Mesenchymal stem cell (in vitro differentiated cells and primary cell): ENCODE measurements at regions not wholly inside any gene's neighbourhood (a gene's known extent, or its start where the extent isn't known, plus 50 kb on each side); places are given as distances from the start of the nearest gene placed in this dataset.

Experiments used
- DNase-seq: peaks from one replicate; pipeline ENCODE4 v3.0.0-alpha.2; 2013
- H2AFZ ChIP-seq: one replicate; pipeline ENCODE4 v1.6.1; 2013; ENCODE audit warnings: low read depth, mild to moderate bottlenecking, control low read depth, inconsistent platforms, low read length, moderate library complexity
- H2AK5ac ChIP-seq: 2 replicates; pipeline ENCODE4 v1.6.1; 2013; ENCODE audit warnings: low read length, moderate library complexity, mild to moderate bottlenecking, inconsistent platforms; ENCODE audit not compliant: severe bottlenecking
- H2BK120ac ChIP-seq: one replicate; pipeline ENCODE4 v1.6.1; 2013; ENCODE audit warnings: low read depth, mild to moderate bottlenecking, inconsistent platforms, low read length, moderate library complexity
- H2BK12ac ChIP-seq, 2 experiments: one replicate each; pipeline ENCODE4 v1.6.1; 2013; ENCODE audit warnings: inconsistent platforms in 2 of 2, low read length in 2 of 2, mild to moderate bottlenecking in 2 of 2, moderate library complexity in 2 of 2, control low read depth in 1 of 2
- H2BK15ac ChIP-seq: one replicate; pipeline ENCODE4 v1.6.1; 2013; ENCODE audit warnings: mild to moderate bottlenecking, low read depth, inconsistent platforms; ENCODE audit not compliant: poor library complexity, severe bottlenecking
- H2BK5ac ChIP-seq: 2 replicates; pipeline ENCODE4 v1.6.1; 2013; ENCODE audit warnings: low read depth, mild to moderate bottlenecking, low read length, control low read depth, inconsistent platforms; ENCODE audit not compliant: poor library complexity, severe bottlenecking
- H3K14ac ChIP-seq, 2 experiments: one replicate each; pipeline ENCODE4 v1.6.1; 2013; ENCODE audit warnings: inconsistent platforms in 2 of 2, low read length in 2 of 2, control low read depth in 1 of 2, mild to moderate bottlenecking in 1 of 2, moderate library complexity in 1 of 2
- H3K18ac ChIP-seq, 2 experiments: one replicate each; pipeline ENCODE4 v1.6.1; 2013; ENCODE audit warnings: inconsistent platforms in 2 of 2, low read length in 2 of 2, control low read depth in 1 of 2, low read depth in 1 of 2, mild to moderate bottlenecking in 1 of 2
- H3K23ac ChIP-seq, 2 experiments: one replicate each; pipeline ENCODE4 v1.6.1; 2013; ENCODE audit warnings: inconsistent platforms in 2 of 2, low read length in 2 of 2, mild to moderate bottlenecking in 2 of 2, moderate library complexity in 2 of 2, control low read depth in 1 of 2
- H3K27ac ChIP-seq: 2 replicates; pipeline ENCODE4 v1.5.1; 2013; ENCODE audit warnings: mild to moderate bottlenecking, moderate library complexity, low read length, control low read depth, inconsistent platforms; ENCODE audit not compliant: poor library complexity, severe bottlenecking
- H3K27me3 ChIP-seq, 2 experiments: 2 replicates each; pipeline versions ENCODE4 v1.6.1 to v1.7.0; 2013; ENCODE audit warnings: low read length in 2 of 2, mild to moderate bottlenecking in 2 of 2, moderate library complexity in 2 of 2, control low read depth in 1 of 2, inconsistent platforms in 1 of 2; ENCODE audit not compliant: control insufficient read depth in 1 of 2, insufficient read depth in 1 of 2
- H3K36me3 ChIP-seq, 2 experiments: 2 replicates each; pipeline versions ENCODE4 v1.6.1 to v1.7.0; 2013; ENCODE audit warnings: low read length in 2 of 2, control low read depth in 1 of 2, inconsistent platforms in 1 of 2, low read depth in 1 of 2, mild to moderate bottlenecking in 1 of 2; ENCODE audit not compliant: insufficient read depth in 2 of 2, control insufficient read depth in 1 of 2
- H3K4ac ChIP-seq, 2 experiments: one replicate each; pipeline ENCODE4 v1.6.1; 2013; ENCODE audit warnings: inconsistent platforms in 2 of 2, low read length in 2 of 2, mild to moderate bottlenecking in 2 of 2, moderate library complexity in 2 of 2, control low read depth in 1 of 2, low read depth in 1 of 2
- H3K4me1 ChIP-seq: 2 replicates; pipeline ENCODE4 v1.6.1; 2013; ENCODE audit warnings: low read depth, low read length, control low read depth; ENCODE audit not compliant: control insufficient read depth, insufficient read depth
- H3K4me2 ChIP-seq: 2 replicates; pipeline ENCODE4 v1.6.1; 2013; ENCODE audit warnings: low read length, mild to moderate bottlenecking, inconsistent platforms; ENCODE audit not compliant: poor library complexity, severe bottlenecking
- H3K4me3 ChIP-seq, 2 experiments: 2 replicates each; pipeline versions ENCODE4 v1.5.1 to v1.7.0; 2013; ENCODE audit warnings: low read length in 2 of 2, mild to moderate bottlenecking in 2 of 2, control low read depth in 1 of 2, low read depth in 1 of 2; ENCODE audit not compliant: insufficient read depth in 1 of 2
- H3K79me1 ChIP-seq: replicated peaks from 2 replicates; pipeline ENCODE4 v1.6.1; 2013; ENCODE audit warnings: mild to moderate bottlenecking, control low read depth, low read length, inconsistent platforms; ENCODE audit not compliant: poor library complexity, severe bottlenecking
- H3K9ac ChIP-seq: 2 replicates; pipeline ENCODE4 v1.7.0; 2013; ENCODE audit warnings: mild to moderate bottlenecking, low read length, moderate library complexity
- H3K9me3 ChIP-seq: 2 replicates; pipeline ENCODE4 v1.7.0; 2013; ENCODE audit warnings: mild to moderate bottlenecking, low read length; ENCODE audit not compliant: control insufficient read depth
- H4K8ac ChIP-seq: one replicate; pipeline ENCODE4 v1.6.1; 2013; ENCODE audit warnings: inconsistent platforms, mild to moderate bottlenecking, low read length, moderate library complexity
- H4K91ac ChIP-seq: one replicate; pipeline ENCODE4 v1.6.1; 2013; ENCODE audit warnings: mild to moderate bottlenecking, low read length, inconsistent platforms
- WGBS: methylation state at CpG from one replicate; pipeline ENCODE4 v1.1.7; 2013; ENCODE audit warnings: mixed read lengths; 5-methylcytosine and 5-hydroxymethylcytosine counted together

DNA sequence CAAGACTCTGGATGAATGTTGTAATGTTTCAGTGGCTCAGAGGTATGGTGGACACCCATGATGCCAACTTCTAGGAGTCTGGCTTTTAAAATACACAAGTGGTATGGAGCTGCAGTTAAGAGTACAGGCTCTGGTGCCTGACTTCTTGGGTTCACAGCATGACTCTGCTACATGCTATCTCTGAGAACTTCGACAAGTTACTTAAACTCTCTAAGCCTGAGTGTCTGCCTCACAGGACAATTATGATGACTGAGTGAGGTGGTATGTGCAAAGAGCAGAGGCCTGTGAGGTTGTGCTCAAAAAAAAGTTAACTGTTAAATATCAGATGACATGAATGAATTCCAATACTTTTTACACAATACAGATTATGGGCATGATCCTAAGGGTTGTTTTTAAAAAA lies 90.9 kb upstream of the SRD5A3 start:
- no CpG with 5 or more reads among the region's 1 CpG for WGBS
- Histone ChIP-seq H2BK120ac (no peak overlapping the region), H3K27me3 (no peaks in the 10 kb centered on the region), H3K23ac (no peak overlapping the region), H3K9me3 (no peaks in the 10 kb centered on the region), H2BK5ac (no peak overlapping the region), H3K18ac (peak overlapping the region in 1 of 2 experiments; percentile 34), H2AK5ac (no peak overlapping the region), H4K91ac (no peak overlapping the region), H3K36me3 (no peaks in the 10 kb centered on the region), H2BK15ac (no peak overlapping the region), H3K4ac (peak overlapping the region in 1 of 2 experiments; percentile 12), H3K9ac (no peak overlapping the region), H3K27ac (no peak overlapping the region), H3K79me1 (no peaks in the 10 kb centered on the region), H3K4me2 (no peak overlapping the region), H3K14ac (no peak overlapping the region), H2AFZ (no peak overlapping the region), H3K4me1 (no peaks in the 10 kb centered on the region), H4K8ac (no peak overlapping the region), H2BK12ac (no peak overlapping the region), H3K4me3 (no peak overlapping the region)
- DNase-seq = peak; percentile 84

DNA sequence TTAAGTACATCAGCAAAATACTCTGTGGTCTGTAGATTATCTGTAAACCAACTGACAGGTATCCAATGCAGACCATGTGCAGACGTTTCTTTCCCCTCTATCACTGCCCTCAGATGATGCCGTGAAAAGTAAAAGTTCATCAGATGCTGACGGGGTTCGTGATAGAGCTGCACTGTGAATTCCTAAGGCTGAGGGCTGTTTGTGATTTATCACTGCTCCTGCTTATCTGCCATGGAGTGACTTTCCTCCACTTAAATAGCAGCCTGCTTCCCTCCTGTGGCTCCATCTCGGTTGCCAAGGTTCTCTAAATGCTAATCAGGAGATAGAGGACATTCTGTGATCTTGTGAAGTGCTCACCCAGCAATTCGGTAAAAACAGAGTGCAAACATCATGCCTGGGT lies 89.3 kb upstream of the SRD5A3 start:
- Histone ChIP-seq H3K4me2 (no peak overlapping the region), H3K4ac (no peak overlapping the region), H3K18ac (no peak overlapping the region), H2AK5ac (no peak overlapping the region), H3K79me1 (no peaks in the 10 kb centered on the region), H2BK120ac (no peak overlapping the region), H2AFZ (no peak overlapping the region), H3K4me1 (no peaks in the 10 kb centered on the region), H3K23ac (no peak overlapping the region), H4K8ac (no peak overlapping the region), H3K14ac (no peak overlapping the region), H3K36me3 (no peaks in the 10 kb centered on the region), H3K4me3 (no peak overlapping the region), H3K27ac (no peak overlapping the region), H2BK12ac (no peak overlapping the region), H2BK15ac (no peak overlapping the region), H4K91ac (no peak overlapping the region), H3K9ac (no peak overlapping the region), H2BK5ac (no peak overlapping the region), H3K27me3 (no peaks in the 10 kb centered on the region), H3K9me3 (no peaks in the 10 kb centered on the region)
- DNase-seq = peak; percentile 38
- 5% methylated on average over 6 of the region's 6 CpGs for WGBS

DNA sequence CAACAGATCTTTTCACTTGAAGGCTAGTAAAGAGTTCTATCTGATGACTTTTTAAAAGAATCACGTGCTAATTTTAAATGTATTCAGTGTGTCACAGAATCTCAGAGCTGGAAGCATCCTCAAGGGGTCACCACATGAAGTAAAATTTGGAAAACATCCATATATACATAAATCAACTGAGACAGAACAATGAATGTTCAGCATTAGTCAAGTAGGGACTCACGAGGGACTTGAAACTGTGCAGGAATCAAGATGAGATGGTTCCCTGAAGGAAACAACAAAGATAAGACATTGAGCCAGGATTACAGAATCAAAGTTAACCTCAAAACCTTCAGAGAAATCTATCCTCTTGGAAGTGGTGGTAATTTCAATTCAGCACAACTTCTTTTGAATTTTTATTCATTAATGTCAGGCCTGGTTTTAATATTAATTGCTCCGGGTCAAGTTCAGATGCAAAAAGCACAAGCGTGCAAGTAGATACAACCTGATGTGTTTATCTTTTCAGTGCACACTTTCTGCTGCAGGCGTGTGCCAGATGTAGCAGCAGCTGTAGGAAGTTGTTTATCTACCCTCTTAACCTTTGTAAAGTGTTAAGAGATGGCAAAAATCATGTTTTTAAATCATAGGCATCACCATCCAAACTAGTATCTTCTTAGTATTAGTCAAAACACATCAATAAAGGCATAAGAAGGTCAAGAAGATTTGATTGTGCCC lies 87.7 kb upstream of the SRD5A3 start:
- H3K36me3 ChIP-seq = no peaks in the 10 kb centered on the region
- no peak overlapping the region for H3K23ac ChIP-seq
- no peaks in the 10 kb centered on the region for H3K4me1 ChIP-seq
- H3K4ac ChIP-seq = no peak overlapping the region
- no peak overlapping the region for H3K18ac ChIP-seq
- 26% methylated on average over 3 of the region's 5 CpGs for WGBS
- H3K79me1 ChIP-seq = no peaks in the 10 kb centered on the region
- H3K14ac ChIP-seq = no peak overlapping the region
- H2AK5ac ChIP-seq = no peak overlapping the region
- H3K27me3 ChIP-seq = no peaks in the 10 kb centered on the region
- H2AFZ ChIP-seq = no peak overlapping the region
- no peak overlapping the region for H2BK12ac ChIP-seq
- no peak overlapping the region for H4K91ac ChIP-seq
- H3K4me2 ChIP-seq = no peak overlapping the region
- no peak overlapping the region for H2BK120ac ChIP-seq
- H3K9ac ChIP-seq = no peak overlapping the region
- no peak overlapping the region for H2BK5ac ChIP-seq
- H2BK15ac ChIP-seq = no peak overlapping the region
- H4K8ac ChIP-seq = no peak overlapping the region
- no peaks in the 10 kb centered on the region for H3K9me3 ChIP-seq
- H3K27ac ChIP-seq = no peak overlapping the region
- H3K4me3 ChIP-seq = no peak overlapping the region
- peak; percentile 62 for DNase-seq

DNA sequence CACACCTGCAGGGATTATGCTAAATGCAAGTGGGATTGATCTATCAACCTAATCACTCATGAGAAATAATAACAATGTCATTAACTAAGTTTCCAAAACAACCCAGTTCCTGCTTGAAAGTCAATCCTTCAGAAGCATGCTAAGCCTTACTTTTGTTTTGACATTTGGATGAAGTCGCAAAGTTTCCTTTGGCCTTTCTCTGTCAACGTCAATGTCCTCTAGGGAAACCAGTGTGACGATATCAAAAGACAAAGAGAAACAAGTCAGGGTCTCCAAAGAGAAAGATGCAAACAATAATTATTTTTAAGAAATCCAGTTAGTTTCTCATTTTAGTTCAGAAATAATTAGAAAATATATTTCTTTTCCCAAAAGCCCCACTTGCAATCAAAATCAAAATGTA lies 86.7 kb upstream of the SRD5A3 start:
- no peak overlapping the region for H3K27ac ChIP-seq
- no peak overlapping the region for H4K91ac ChIP-seq
- H3K79me1 ChIP-seq = no peaks in the 10 kb centered on the region
- H3K4ac ChIP-seq = no peak overlapping the region
- H2BK120ac ChIP-seq = no peak overlapping the region
- no peak for DNase-seq
- H3K9ac ChIP-seq = no peak overlapping the region
- no peak overlapping the region for H3K14ac ChIP-seq
- H3K36me3 ChIP-seq = no peaks in the 10 kb centered on the region
- H3K4me2 ChIP-seq = no peak overlapping the region
- no peak overlapping the region for H3K4me3 ChIP-seq
- no peaks in the 10 kb centered on the region for H3K27me3 ChIP-seq
- no peak overlapping the region for H2BK15ac ChIP-seq
- H4K8ac ChIP-seq = no peak overlapping the region
- no peaks in the 10 kb centered on the region for H3K9me3 ChIP-seq
- no peak overlapping the region for H3K23ac ChIP-seq
- H2AFZ ChIP-seq = no peak overlapping the region
- no peak overlapping the region for H2BK12ac ChIP-seq
- WGBS = 68% methylated on average over 2 of the region's 3 CpGs
- H2BK5ac ChIP-seq = no peak overlapping the region
- no peaks in the 10 kb centered on the region for H3K4me1 ChIP-seq
- H2AK5ac ChIP-seq = no peak overlapping the region
- no peak overlapping the region for H3K18ac ChIP-seq
